Osteocyte (in vitro differentiated cells): ENCODE measurements at regions not wholly inside any gene's neighbourhood (a gene's known extent, or its start where the extent isn't known, plus 50 kb on each side); places are given as distances from the start of the nearest gene placed in this dataset.

ENCODE experiments used
- DNase-seq: peaks from one replicate; pipeline ENCODE4 v3.0.0; 2021; ENCODE audit warnings: mixed read lengths; ENCODE audit not compliant: unreplicated experiment; ENCODE audit errors: extremely low spot score
- H3K27ac Mint-ChIP-seq: one replicate; pipeline ENCODE4 v1.8.0; 2021; ENCODE audit warnings: mild to moderate bottlenecking, mixed read lengths; ENCODE audit not compliant: unreplicated experiment
- H3K27me3 Mint-ChIP-seq: one replicate; pipeline ENCODE4 v1.8.0; 2021; ENCODE audit warnings: mixed read lengths; ENCODE audit not compliant: unreplicated experiment
- H3K36me3 Mint-ChIP-seq: one replicate; pipeline ENCODE4 v1.8.0; 2021; ENCODE audit warnings: mixed read lengths; ENCODE audit not compliant: unreplicated experiment
- H3K4me1 Mint-ChIP-seq: one replicate; pipeline ENCODE4 v1.8.0; 2021; ENCODE audit warnings: mixed read lengths; ENCODE audit not compliant: unreplicated experiment
- H3K4me3 Mint-ChIP-seq: one replicate; pipeline ENCODE4 v1.8.0; 2021; ENCODE audit warnings: mild to moderate bottlenecking, moderate library complexity, mixed read lengths; ENCODE audit not compliant: unreplicated experiment
- H3K9me3 Mint-ChIP-seq: one replicate; pipeline ENCODE4 v1.8.0; 2021; ENCODE audit warnings: mixed read lengths; ENCODE audit not compliant: unreplicated experiment
- CTCF ChIP-seq: fragments of 200-600 bp; sonication (generic); IDR thresholded peaks from 2 replicates; pipeline ENCODE4 v1.5.0; 2021; ENCODE audit warnings: antibody characterized with exemption, mild to moderate bottlenecking, moderate library complexity

GRCh38 chr20:11406877-11407276, 510.8 kb upstream of the BTBD3 start:
- H3K27me3 Mint-ChIP-seq: no peaks in the 10 kb centered on the region
- no peaks in the 10 kb centered on the region for H3K36me3 Mint-ChIP-seq
- no peak overlapping the region for H3K27ac Mint-ChIP-seq
- H3K9me3 Mint-ChIP-seq: no peaks in the 10 kb centered on the region
- H3K4me3 Mint-ChIP-seq: no peak overlapping the region
- no peak for DNase-seq
- no peak for TF ChIP-seq CTCF
- no peaks in the 10 kb centered on the region for H3K4me1 Mint-ChIP-seq

GRCh38 chr20:11409561-11409960, 508.1 kb upstream of the BTBD3 start:
- H3K27ac Mint-ChIP-seq: no peak overlapping the region
- H3K9me3 Mint-ChIP-seq: peaks cover 6% of the 10 kb centered on the region
- no peaks in the 10 kb centered on the region for H3K4me1 Mint-ChIP-seq
- no peak for TF ChIP-seq CTCF
- H3K4me3 Mint-ChIP-seq: no peak overlapping the region
- no peak for DNase-seq
- H3K36me3 Mint-ChIP-seq: no peaks in the 10 kb centered on the region
- H3K27me3 Mint-ChIP-seq: no peaks in the 10 kb centered on the region

- H3K4me1 Mint-ChIP-seq: no peaks in the 10 kb centered on the region
- TF ChIP-seq CTCF: no peak
- H3K36me3 Mint-ChIP-seq: no peaks in the 10 kb centered on the region
- DNase-seq: no peak
- H3K27ac Mint-ChIP-seq: no peak overlapping the region
- peaks cover 6% of the 10 kb centered on the region for H3K9me3 Mint-ChIP-seq
- H3K4me3 Mint-ChIP-seq: no peak overlapping the region
- no peaks in the 10 kb centered on the region for H3K27me3 Mint-ChIP-seq
Measured at GRCh38 chr20:11411765-11412164, 505.9 kb upstream of the BTBD3 start.

- Mint-ChIP-seq H3K36me3 (no peaks in the 10 kb centered on the region), H3K9me3 (no peaks in the 10 kb centered on the region), H3K27me3 (no peaks in the 10 kb centered on the region), H3K4me1 (peaks cover 14% of the 10 kb centered on the region), H3K27ac (no peak overlapping the region), H3K4me3 (no peak overlapping the region)
- no peak for TF ChIP-seq CTCF
- DNase-seq: no peak
Measured at GRCh38 chr20:11426948-11427347, 490.7 kb upstream of the BTBD3 start.

GRCh38 chr20:11429168-11429567, 488.5 kb upstream of the BTBD3 start:
- no peaks in the 10 kb centered on the region for H3K9me3 Mint-ChIP-seq
- no peak for DNase-seq
- no peak overlapping the region for H3K4me3 Mint-ChIP-seq
- TF ChIP-seq CTCF: no peak
- H3K27me3 Mint-ChIP-seq: no peaks in the 10 kb centered on the region
- H3K36me3 Mint-ChIP-seq: no peaks in the 10 kb centered on the region
- no peak overlapping the region for H3K27ac Mint-ChIP-seq
- peaks cover 14% of the 10 kb centered on the region for H3K4me1 Mint-ChIP-seq
